ENCODE measurements at regions not wholly inside any gene's neighbourhood (a gene's known extent, or its start where the extent isn't known, plus 50 kb on each side); places are given as distances from the start of the nearest gene placed in this dataset.
"Not testable (repeated sequence)": the region's sequence is repeated elsewhere in the genome, so short reads cannot be mapped to it uniquely, and the experiment has no call there.

GRCh38 chr3:10109-10996 is 186.2 kb upstream of the CHL1 start:
- peak; percentile 10 for DNase-seq (ENCODE audit: low read depth)

DNA sequence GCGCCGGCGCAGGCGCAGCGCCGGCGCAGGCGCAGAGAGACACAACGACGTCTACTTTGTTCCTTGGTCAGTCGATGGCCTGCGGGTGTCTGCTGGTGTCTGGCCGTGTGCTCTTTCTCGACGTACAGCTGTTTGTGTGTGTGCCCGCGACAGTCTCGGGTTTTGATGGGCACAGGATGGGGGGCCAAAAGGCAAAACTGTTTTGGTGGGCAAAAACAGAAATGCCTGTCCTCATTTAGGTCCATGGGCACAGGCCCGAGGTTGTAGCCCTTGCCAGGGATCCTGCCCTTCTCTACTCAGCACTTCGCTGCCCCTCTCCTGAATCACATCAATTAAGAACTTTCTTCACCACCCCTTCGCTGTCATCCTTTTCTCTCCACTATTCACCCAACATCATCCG is 184.8 kb upstream of the CHL1 start:
- no peak for DNase-seq (ENCODE audit: low read depth)

GRCh38 chr3:14652-15051 is 181.9 kb upstream of the CHL1 start:
- DNase-seq (ENCODE audit: low read depth): no peak

DNA sequence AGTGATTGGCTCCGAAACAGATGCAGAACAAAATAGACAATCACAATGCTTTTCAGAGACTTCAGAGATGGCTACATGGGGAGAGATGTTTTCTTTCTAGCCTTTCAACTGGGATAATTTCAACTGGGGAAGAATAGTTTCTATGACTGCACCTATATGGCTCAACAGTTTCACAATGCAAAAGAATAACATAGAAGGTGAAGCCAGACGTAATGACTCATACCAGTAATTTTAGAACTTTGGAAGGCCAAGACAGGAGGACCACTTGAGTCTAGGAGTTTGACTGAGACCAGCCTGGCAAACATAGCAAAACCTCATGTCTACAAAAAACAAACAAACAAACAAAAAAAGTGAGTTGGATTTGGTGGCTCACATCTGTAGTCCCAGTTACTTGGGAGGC is 180.2 kb upstream of the CHL1 start:
- DNase-seq (ENCODE audit: low read depth): no peak

DNA sequence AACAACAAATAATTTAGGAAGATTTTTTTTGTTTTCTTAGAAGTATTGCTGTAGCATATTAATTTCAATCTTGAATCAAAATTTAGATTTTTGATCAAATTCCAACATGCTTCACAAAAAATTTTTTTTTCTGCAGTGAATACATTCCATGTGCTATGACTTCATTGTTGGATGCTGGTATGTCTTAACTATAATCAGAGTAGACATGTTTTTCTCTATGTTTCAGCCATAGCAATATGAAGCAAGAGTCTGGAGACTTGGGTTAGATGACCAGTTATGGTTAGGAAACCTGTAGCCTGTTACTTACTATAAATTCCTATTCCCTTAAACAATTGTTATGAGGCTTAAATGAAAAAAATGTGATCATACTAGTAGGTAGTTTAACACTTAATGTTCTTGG is 176.1 kb upstream of the CHL1 start:
- no peak for DNase-seq (ENCODE audit: low read depth)

DNA sequence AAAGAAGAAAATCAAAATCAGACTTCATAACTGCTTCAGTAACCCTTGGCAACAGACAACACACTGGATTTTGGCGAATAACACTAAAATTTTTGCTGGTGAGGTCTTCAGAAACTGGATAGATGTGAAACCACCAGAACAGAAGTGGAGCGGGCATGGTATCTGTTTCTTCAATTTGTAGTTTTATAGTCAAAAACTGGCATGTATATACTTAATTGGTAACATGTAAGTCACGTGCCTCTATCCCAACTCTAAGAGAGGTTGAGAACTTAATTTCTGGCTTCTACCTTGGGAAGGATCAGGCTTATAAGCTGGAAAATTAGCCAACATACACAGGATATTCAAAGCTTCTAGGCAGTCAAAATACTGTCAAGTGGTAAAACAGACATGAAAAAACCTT is 172.6 kb upstream of the CHL1 start:
- DNase-seq (ENCODE audit: low read depth): no peak

GRCh38 chr3:25056-25455 is 171.5 kb upstream of the CHL1 start:
- no peak for DNase-seq (ENCODE audit: low read depth)

GRCh38 chr3:35985-36384 is 160.6 kb upstream of the CHL1 start:
- DNase-seq (ENCODE audit: low read depth): not testable (repeated sequence)

DNA sequence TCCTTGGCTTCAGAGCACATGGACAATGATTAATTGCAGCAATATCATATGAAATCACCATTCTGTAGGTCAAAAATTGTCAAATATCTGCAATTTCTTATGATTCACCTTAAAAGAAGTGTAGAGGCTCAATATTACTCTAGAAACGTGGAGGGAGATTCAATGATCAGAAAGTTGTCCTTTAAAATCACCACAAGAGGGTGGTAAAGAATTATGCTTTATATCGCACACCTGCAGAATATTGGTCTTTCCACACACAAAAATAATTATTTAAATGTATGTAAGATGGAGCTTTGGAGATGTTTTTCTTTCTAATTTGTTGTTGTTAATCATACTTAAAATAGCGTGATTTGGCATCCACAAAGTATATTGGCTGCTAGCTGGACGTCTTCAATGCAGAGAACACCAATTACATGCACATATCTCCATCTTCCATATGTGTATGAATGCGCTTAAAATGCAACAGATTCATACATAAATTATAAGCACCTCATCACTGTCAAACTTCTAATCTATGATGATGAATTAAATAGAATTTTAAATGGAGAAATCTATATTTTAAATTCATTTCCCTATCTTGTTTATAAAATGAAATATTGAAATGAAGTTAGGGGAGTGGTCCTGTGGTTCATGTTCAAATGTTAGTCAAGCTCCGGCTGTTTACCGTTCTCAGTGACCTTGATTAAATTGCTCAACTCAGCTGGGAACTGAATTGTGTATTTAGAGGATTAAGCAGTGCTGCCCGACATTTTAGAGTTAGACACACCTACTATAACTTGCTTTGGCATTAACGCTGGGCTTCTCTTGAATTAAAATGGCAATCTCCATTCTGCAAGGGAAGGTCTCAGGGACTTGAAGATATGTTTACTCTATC is 153.5 kb upstream of the CHL1 start:
- not testable (repeated sequence) for DNase-seq (ENCODE audit: low read depth)

- DNase-seq (ENCODE audit: low read depth): no peak
Observed at GRCh38 chr3:44028-44676, 152.4 kb upstream of the CHL1 start.

DNA sequence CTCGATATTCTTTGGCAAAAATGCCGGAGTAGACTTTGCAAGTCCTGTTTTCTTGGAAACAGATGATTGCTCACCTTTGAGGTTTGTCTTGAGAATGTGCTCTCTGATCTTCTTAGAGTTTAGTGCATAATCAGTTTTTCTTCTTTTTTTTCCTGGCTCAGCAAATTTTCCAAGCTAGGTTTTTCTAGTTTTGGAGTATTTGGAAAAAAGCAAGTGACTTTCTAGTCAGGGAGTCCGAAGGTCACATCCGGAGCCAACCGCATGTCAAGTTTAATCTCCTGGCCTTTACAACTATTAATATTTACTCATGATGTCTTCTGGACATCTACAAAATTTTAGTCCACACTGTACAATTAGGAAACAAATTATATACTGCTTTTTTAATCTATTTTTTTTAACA is 151.6 kb upstream of the CHL1 start:
- not testable (repeated sequence) for DNase-seq (ENCODE audit: low read depth)

GRCh38 chr3:46576-46975 is 150.0 kb upstream of the CHL1 start:
- no peak for DNase-seq (ENCODE audit: low read depth)

GRCh38 chr3:53441-53840 is 143.1 kb upstream of the CHL1 start:
- DNase-seq (ENCODE audit: low read depth): not testable (repeated sequence)

- no peak for DNase-seq (ENCODE audit: low read depth)
Observed at GRCh38 chr3:54240-54639, 142.3 kb upstream of the CHL1 start.

GRCh38 chr3:56672-57071 is 139.9 kb upstream of the CHL1 start:
- DNase-seq (ENCODE audit: low read depth): no peak

- no peak for DNase-seq (ENCODE audit: low read depth)
Observed at GRCh38 chr3:59854-60253, 136.7 kb upstream of the CHL1 start.

- DNase-seq (ENCODE audit: low read depth): no peak
Observed at GRCh38 chr3:63095-63765, 133.3 kb upstream of the CHL1 start.

DNA sequence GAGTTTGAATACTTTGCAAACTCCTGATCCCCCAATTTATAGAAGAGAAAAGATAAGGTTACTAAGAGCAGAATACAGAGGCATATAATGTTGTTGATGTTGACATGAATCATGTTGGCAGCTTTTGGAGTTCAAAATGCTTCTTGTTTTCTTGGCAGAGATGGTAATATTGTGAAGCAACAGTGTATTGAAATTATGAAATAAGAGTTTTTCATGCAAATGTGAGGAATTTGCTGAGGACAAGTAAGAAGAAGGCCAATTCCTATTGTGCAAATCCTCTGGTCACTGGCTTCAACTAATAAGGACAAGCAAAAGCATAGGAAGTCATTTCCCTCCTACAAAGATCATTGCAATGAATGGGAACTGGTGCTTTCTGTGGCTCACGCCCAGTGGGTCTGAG is 126.9 kb upstream of the CHL1 start:
- DNase-seq (ENCODE audit: low read depth): peak; percentile 1

- no peak for DNase-seq (ENCODE audit: low read depth)
Observed at GRCh38 chr3:72776-73175, 123.8 kb upstream of the CHL1 start.

- DNase-seq (ENCODE audit: low read depth): no peak
Observed at GRCh38 chr3:73271-73670, 123.3 kb upstream of the CHL1 start.

DNA sequence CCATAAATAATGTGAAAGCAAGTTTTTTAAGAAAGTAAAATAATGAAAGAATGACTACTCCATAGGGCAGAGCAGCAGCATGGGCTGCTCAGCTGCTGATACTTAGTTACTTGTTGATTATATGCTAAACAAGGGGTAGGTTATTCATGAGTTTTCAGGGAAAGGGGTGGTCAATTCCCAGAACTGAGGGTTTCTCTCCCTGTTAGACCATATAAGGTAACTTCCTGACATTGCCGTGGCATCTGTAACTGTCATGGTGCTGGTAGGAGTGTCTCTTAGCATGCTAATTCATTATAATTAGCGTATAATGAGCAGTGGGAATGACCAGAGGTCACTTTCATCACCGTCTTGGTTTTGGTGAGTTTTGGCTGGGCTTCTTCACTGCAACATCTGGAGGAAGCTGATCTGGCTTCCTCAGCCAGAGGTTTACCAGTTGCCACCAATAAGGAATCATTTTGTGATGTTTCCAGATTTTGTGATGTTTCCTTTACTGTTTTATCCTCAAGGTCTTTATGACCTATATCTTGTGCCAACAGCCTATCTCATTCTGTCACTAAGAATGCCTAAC is 121.8 kb upstream of the CHL1 start:
- DNase-seq (ENCODE audit: low read depth): no peak

DNA sequence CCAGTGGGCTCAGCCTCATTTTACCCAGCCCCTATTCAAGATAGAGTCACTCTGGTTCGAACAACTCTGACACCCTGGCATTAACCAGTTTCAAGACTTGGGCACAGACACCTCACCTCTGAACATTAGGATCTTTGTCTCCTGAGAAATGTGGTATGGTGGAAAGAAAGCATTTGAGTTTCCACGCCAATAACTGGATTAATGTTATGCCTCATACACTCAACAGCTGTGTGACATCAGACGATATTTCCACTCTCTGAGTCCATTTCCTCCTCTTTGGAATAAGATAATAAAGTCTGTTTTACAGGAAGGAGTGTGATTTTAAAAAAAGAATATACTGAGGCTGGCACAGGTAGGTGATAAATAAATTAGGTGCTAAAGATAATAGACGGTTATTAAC is 121.3 kb upstream of the CHL1 start:
- no peak for DNase-seq (ENCODE audit: low read depth)
